ENCODE measurements at regions not wholly inside any gene's neighbourhood (a gene's known extent, or its start where the extent isn't known, plus 50 kb on each side); places are given as distances from the start of the nearest gene placed in this dataset.

DNA sequence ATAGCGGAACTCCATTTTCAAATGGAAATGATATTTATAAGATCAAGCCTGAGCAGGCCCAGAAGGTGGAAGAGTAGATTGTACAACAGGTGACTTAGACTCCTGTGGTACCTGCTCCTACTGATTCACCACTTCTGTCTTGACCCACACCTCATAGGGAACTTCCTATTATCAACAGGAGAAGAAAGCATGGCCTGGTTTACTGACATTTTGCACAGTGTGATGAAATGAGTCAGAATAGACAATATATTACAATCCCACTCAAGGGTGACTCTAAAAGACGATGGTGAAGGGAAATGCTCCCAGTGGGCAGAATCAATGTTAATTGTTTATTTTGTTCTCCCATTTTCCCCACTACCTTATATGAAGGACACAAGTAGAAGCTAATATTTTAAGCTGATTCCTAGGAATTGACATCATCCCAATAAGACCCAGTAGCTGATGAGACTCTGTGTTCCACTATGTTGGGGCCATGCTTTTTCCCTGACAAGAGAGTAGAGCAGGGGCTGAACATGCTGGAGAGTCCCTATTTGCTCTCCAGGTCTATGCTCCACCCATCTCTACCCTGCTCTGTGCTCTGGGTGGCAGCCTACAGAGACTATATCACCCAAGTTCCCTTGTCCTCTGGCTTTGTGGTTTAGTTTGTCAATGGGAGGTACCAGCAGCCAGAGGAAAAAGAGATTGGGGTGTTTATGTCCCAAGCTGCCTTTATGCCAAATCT is 163.4 kb upstream of the FSTL4 start:
- H3K4me3 ChIP-seq (ENCODE audit: low read depth, low read length) = no peak overlapping the region
- TF ChIP-seq, protein P1, sequence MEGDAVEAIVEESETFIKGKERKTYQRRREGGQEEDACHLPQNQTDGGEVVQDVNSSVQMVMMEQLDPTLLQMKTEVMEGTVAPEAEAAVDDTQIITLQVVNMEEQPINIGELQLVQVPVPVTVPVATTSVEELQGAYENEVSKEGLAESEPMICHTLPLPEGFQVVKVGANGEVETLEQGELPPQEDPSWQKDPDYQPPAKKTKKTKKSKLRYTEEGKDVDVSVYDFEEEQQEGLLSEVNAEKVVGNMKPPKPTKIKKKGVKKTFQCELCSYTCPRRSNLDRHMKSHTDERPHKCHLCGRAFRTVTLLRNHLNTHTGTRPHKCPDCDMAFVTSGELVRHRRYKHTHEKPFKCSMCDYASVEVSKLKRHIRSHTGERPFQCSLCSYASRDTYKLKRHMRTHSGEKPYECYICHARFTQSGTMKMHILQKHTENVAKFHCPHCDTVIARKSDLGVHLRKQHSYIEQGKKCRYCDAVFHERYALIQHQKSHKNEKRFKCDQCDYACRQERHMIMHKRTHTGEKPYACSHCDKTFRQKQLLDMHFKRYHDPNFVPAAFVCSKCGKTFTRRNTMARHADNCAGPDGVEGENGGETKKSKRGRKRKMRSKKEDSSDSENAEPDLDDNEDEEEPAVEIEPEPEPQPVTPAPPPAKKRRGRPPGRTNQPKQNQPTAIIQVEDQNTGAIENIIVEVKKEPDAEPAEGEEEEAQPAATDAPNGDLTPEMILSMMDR (IDR thresholded peaks at IDR 0.05; ENCODE audit: control insufficient read depth, extremely low read depth, insufficient read depth) = no peak
- no peak for DNase-seq (ENCODE audit: low read depth)

DNA sequence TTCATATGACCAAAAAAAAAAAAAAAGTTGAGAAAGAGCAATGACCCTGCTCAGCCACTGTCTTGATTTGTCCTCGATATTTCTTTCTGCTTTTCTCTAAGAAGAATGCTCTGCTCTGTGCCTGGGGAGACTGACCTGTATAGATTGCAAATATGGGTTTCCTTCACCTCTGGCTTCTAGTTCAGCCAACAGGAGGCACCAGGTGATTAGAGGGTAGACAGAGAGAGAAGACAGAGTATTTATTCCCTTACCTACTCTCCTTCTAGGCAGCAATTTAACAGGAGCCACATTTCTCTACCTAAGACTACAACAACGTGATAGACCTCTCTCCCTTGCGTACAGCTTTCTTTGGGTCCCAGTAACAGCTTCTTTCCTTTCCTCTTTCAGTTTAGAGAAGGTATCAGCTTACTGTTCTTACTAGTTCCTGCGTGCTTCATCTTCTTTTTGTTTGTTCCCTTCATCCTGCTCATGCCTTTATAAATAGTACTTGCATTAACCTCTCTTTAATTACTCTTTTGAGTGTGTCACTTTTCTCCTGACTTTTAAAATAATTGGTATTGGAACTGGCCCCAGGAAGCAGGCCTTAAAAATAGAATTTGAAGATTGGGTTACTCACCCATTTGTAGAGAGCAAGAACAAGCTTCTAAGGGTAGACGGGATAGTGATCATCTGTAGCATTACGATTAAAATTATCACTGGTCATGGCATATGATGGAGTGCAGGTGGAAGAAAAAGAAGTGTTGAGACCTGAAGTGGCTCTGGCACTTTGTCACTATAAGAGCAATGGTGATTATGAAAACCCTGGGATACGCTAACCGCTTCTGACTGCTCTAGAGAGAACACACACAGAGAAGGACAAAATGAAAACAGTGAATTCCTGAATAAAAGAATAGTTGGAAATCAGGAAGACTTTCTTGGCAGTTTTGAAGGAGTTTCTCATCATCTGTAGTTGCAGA is 161.2 kb upstream of the FSTL4 start:
- H3K4me3 ChIP-seq (ENCODE audit: low read depth, low read length) = no peak overlapping the region
- TF ChIP-seq, protein P1 (IDR thresholded peaks at IDR 0.05; ENCODE audit: control insufficient read depth, extremely low read depth, insufficient read depth) = peak; percentile 29; the same call in 1 of the 2 replicates
- DNase-seq (ENCODE audit: low read depth) = no peak

DNA sequence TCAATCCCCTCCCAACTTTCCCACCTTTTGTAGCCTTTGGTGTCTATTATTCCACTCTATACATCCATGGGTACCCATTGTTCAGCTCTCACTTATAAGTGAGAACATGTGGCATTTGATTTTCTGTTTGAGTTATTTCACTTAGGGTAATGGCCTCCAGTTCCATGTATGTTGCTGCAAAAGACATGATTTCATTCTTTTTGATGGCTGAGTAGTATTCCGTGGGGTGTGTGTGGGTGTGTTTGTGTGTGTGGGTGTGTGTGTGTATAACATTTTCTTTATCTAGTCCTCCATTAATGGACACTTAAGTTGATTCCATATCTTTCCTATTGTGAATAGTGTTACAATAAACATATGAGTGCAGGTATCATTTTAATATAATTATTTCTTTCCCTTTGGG is 157.5 kb upstream of the FSTL4 start:
- DNase-seq (ENCODE audit: low read depth) = no peak
- no peak overlapping the region for H3K4me3 ChIP-seq (ENCODE audit: low read depth, low read length)
- TF ChIP-seq, protein P1 (IDR thresholded peaks at IDR 0.05; ENCODE audit: control insufficient read depth, extremely low read depth, insufficient read depth) = no peak

DNA sequence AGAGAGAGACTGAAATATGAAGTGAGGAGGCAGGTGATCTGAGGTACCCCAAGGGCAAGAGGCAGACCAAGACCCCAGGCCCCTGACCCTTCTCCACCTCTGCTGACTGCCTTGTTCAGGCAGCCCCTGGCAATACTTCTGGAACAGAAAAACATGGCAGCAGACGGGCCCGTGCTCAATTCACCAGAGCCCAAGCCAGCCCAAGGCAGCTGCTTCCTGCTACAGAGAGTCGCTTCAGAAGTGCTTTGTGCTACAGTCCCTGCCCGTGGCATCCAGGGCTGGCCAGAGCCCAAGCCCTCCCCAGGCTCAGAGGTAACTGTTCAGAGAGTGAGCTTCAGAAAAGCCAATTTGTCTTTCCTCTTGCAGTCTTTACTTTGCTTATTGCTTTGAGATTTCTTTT is 151.4 kb upstream of the FSTL4 start:
- no peak overlapping the region for H3K4me3 ChIP-seq (ENCODE audit: low read depth, low read length)
- TF ChIP-seq, protein P1 (IDR thresholded peaks at IDR 0.05; ENCODE audit: control insufficient read depth, extremely low read depth, insufficient read depth) = no peak
- DNase-seq (ENCODE audit: low read depth) = no peak

DNA sequence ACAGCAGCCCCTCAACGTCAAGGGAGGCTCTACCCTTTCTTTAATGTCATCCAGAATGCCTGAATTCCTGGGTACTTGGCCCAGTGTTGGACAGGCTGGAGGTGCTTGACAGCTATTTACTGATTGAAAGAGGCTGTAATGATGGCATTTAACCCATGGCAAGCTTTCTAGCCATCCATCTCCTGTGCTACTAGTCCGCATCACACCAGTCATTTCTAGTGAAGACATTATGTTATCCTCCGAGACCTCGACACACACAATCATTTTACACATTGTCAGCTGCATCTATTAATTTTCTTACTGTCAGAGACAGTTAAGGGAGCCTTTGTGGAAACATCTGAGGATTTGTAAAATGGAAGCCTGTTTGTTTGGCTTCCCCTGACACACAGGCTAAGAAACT is 149.3 kb upstream of the FSTL4 start:
- TF ChIP-seq, protein P1 (IDR thresholded peaks at IDR 0.05; ENCODE audit: control insufficient read depth, extremely low read depth, insufficient read depth) = no peak
- DNase-seq (ENCODE audit: low read depth) = no peak
- H3K4me3 ChIP-seq (ENCODE audit: low read depth, low read length) = no peak overlapping the region

DNA sequence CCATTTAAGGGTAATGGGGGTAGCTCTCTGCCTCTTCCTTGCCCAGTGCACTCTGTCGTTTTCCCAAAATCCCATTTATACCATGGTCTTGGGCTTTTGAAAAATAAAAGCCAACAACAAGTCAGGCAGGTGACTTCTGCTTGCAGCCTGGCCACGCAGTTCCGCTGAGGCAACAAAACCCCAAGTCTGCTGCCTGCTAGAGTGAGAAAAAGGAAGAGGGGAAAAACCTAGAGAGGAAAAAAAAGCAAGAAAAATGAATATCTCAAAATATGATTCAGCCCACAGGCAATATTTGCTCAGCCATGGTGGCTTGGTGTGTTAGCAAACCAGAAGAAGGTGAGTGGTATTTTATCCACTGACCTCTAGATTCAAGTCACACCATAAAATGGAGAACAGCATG is 148.2 kb upstream of the FSTL4 start:
- no peak overlapping the region for H3K4me3 ChIP-seq (ENCODE audit: low read depth, low read length)
- DNase-seq (ENCODE audit: low read depth) = no peak
- TF ChIP-seq, protein P1 (IDR thresholded peaks at IDR 0.05; ENCODE audit: control insufficient read depth, extremely low read depth, insufficient read depth) = no peak

All from LNCaP clone FGC (cell line).